GM12878 (cell line): ENCODE measurements at regions not wholly inside any gene's neighbourhood (a gene's known extent, or its start where the extent isn't known, plus 50 kb on each side); places are given as distances from the start of the nearest gene placed in this dataset.

ENCODE experiments used
- ATAC-seq: fragments of 200-7000 bp; cut with Tn5 transposase; 3 replicates; pipeline ENCODE4 v1.9.1; 2020; ENCODE audit warnings: mild to moderate bottlenecking, moderate library complexity
- BruUV-seq: library from RNA; stranded (reverse); fragments of 400-500 nt; replicated peaks from 2 replicates; lab custom pipeline; 2021; lab: Mats Ljungman, UMichigan
- CTCF ChIA-PET: fragments of 300-600 bp; sonication (Branson Sonifier 250); formaldehyde crosslinking; extraction: SDS; loops from one replicate; lab custom pipeline; 2021; ENCODE audit warnings: inconsistent platforms; lab: Yijun Ruan, JAX
- POLR2A ChIA-PET: fragments of 350-600 bp; formaldehyde crosslinking; extraction: SDS; loops from one replicate; lab custom pipeline; 2021; ENCODE audit warnings: inconsistent platforms; lab: Charles Lee
- RAD21 ChIA-PET: fragments of 300-600 bp; sonication (Branson Sonifier 250); formaldehyde crosslinking; loops from one replicate; lab custom pipeline; 2023; ENCODE audit warnings: antibody characterized with exemption; ENCODE audit not compliant: unreplicated experiment; lab: Charles Lee
- SMC1A ChIA-PET: fragments of 300-600 bp; sonication (Branson Sonifier 250); formaldehyde crosslinking; loops from one replicate; lab custom pipeline; 2023; ENCODE audit not compliant: unreplicated experiment, uncharacterized antibody; lab: Charles Lee
- DNase-seq: peaks from one replicate; pipeline ENCODE4 v3.0.0-alpha.2; 2011; ENCODE audit warnings: low read depth, low spot score
- FAIRE-seq: peaks from 3 replicates; lab custom pipeline; 2011; peaks lifted over from hg19 to GRCh38; lab: Jason Lieb, UNC
- H2AFZ ChIP-seq: 2 replicates; pipeline ENCODE4 v1.6.0; 2011; ENCODE audit warnings: low read depth, low read length, control low read depth; ENCODE audit not compliant: control insufficient read depth
- H3K27ac ChIP-seq: 2 replicates; pipeline ENCODE4 v1.5.1; 2011; ENCODE audit warnings: control low read depth; ENCODE audit not compliant: control insufficient read depth, insufficient read depth
- H3K27me3 ChIP-seq, 2 experiments: replicated peaks in 1 of 2; 2 replicates each; pipeline versions ENCODE4 v1.6.0 to v1.6.1; 2011; ENCODE audit warnings: low read length in 1 of 2; ENCODE audit not compliant: control insufficient read depth in 2 of 2, insufficient read depth in 2 of 2
- H3K36me3 ChIP-seq, 2 experiments: 2 replicates each; pipeline ENCODE4 v1.5.1; 2011; ENCODE audit warnings: low read length in 1 of 2; ENCODE audit not compliant: control insufficient read depth in 2 of 2, insufficient read depth in 2 of 2
- H3K4me1 ChIP-seq: 2 replicates; pipeline ENCODE4 v1.6.1; 2011; ENCODE audit warnings: mild to moderate bottlenecking, low read length, moderate library complexity, mixed read lengths; ENCODE audit not compliant: control insufficient read depth, insufficient read depth
- H3K4me2 ChIP-seq: 2 replicates; pipeline ENCODE4 v1.6.0; 2011; ENCODE audit warnings: control low read depth; ENCODE audit not compliant: control insufficient read depth, insufficient read depth
- H3K4me3 ChIP-seq: fragments of 200-600 bp; sonication (generic); 2 replicates; pipeline ENCODE4 v1.5.1; 2016
- H3K79me2 ChIP-seq: 2 replicates; pipeline ENCODE4 v1.6.0; 2011; ENCODE audit warnings: low read length; ENCODE audit not compliant: control insufficient read depth, insufficient read depth
- H3K9ac ChIP-seq: 2 replicates; pipeline ENCODE4 v1.8.0; 2011; ENCODE audit warnings: low read length, control low read depth, mixed read lengths; ENCODE audit not compliant: control insufficient read depth, insufficient read depth
- H3K9me3 ChIP-seq: replicated peaks from 3 replicates; pipeline ENCODE4 v1.5.1; 2011; ENCODE audit warnings: mild to moderate bottlenecking, low read length; ENCODE audit not compliant: control insufficient read depth, insufficient read depth
- H4K20me1 ChIP-seq: 2 replicates; pipeline ENCODE4 v1.6.0; 2011; ENCODE audit not compliant: control insufficient read depth, insufficient read depth
- CHD4 ChIP-seq: fragments of 200-600 bp; sonication (generic); IDR thresholded peaks from 2 replicates; pipeline ENCODE4 v1.6.1; 2016; ENCODE audit warnings: mild to moderate bottlenecking
- EZH2 ChIP-seq: IDR thresholded peaks from 2 replicates; pipeline ENCODE4 v1.6.1; 2012; ENCODE audit warnings: low read depth, mild to moderate bottlenecking, control low read depth, inconsistent platforms, low read length, borderline replicate concordance; ENCODE audit not compliant: control insufficient read depth
- GABPA ChIP-seq: IDR thresholded peaks from 2 replicates; pipeline ENCODE4 v1.6.1; 2014; ENCODE audit warnings: antibody characterized with exemption, low read depth, mild to moderate bottlenecking, inconsistent platforms
- PAX8 ChIP-seq: fragments of 450-650 bp; IDR thresholded peaks from 2 replicates; pipeline ENCODE4 v1.6.1; 2017; ENCODE audit warnings: mild to moderate bottlenecking, moderate library complexity
- SIX5 ChIP-seq: IDR thresholded peaks from 2 replicates; pipeline ENCODE4 v1.6.1; 2011; ENCODE audit warnings: mild to moderate bottlenecking, low read depth, low read length, moderate library complexity; ENCODE audit not compliant: severe bottlenecking
- SMAD1 ChIP-seq: fragments of 450-650 bp; IDR thresholded peaks from 2 replicates; pipeline ENCODE4 v1.6.1; 2018; ENCODE audit warnings: mild to moderate bottlenecking, low read depth; ENCODE audit not compliant: partially characterized antibody
- SREBF1 ChIP-seq: IDR thresholded peaks from 2 replicates; pipeline ENCODE4 v1.6.1; 2012; ENCODE audit warnings: mild to moderate bottlenecking, low read length
- ZNF384 ChIP-seq: IDR thresholded peaks from 2 replicates; pipeline ENCODE4 v1.6.1; 2012; ENCODE audit warnings: low read depth, mild to moderate bottlenecking, low read length, improper control_type of control experiment, borderline replicate concordance
- in situ Hi-C: fragments of 300-500 bp; cut with MboI; formaldehyde crosslinking; loops from 9 replicates; pipeline ENCODE4 v1.14.3; 2018; ENCODE audit warnings: mixed read lengths
- intact Hi-C: fragments of 100-400 bp; cut with micrococcal nuclease; formaldehyde crosslinking; loops from one replicate; pipeline ENCODE4 v1.14.2; 2022; ENCODE audit not compliant: unreplicated experiment
- TF ChIP-seq, protein P1 (sequence below): IDR thresholded peaks from 2 replicates; pipeline ENCODE4 v1.6.1; 2011; ENCODE audit warnings: low read depth, low read length, improper control_type of control experiment, borderline replicate concordance
- TF ChIP-seq, protein P2 (sequence below): IDR thresholded peaks from 2 replicates; pipeline ENCODE4 v1.6.1; 2011; ENCODE audit warnings: borderline replicate concordance, low read depth, mild to moderate bottlenecking, moderate library complexity, low read length; ENCODE audit not compliant: insufficient read depth, poor library complexity, severe bottlenecking
- TF ChIP-seq, protein P3 (sequence below): fragments of 450-650 bp; IDR thresholded peaks from 2 replicates; pipeline ENCODE4 v1.6.1; 2017; ENCODE audit warnings: mild to moderate bottlenecking, low read depth, inconsistent platforms; ENCODE audit not compliant: poor library complexity, severe bottlenecking
- TF ChIP-seq, protein P4 (sequence below): fragments of 450-650 bp; IDR thresholded peaks from 2 replicates; pipeline ENCODE4 v1.6.1; 2016; ENCODE audit warnings: mild to moderate bottlenecking, moderate library complexity, borderline replicate concordance
- TF ChIP-seq, protein P5 (sequence below): fragments of 450-650 bp; IDR thresholded peaks from 2 replicates; pipeline ENCODE4 v1.6.1; 2018; ENCODE audit warnings: borderline replicate concordance, mild to moderate bottlenecking; ENCODE audit not compliant: partially characterized antibody

DNA sequence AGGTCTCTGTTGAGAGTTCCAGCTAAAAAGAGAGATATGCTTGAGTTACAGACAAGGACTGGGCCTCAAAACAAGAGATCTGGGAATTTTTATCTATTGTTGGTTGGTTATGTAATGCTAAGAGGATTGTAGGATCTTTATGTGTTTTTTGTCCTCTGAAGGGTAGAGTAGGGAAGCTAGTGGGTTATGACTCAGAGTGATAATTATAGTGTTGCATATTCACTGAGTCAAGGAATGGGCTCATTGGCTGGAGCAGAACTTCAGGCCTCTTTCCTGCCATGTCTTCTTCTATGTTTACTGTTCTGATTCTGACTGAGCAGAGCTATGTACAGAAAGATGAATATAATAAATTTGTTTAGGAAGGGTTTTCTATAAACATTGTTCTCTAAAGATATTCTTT, 66.1 kb upstream of the NOX3 start:
- RAD21 ChIA-PET = no interaction called here
- no peaks in the 10 kb centered on the region; the same call in 1 of the 3 replicates for H3K9me3 ChIP-seq
- ATAC-seq (no peak), FAIRE-seq (no peak), DNase-seq (no peak)
- intact Hi-C loops (no loop called here), in situ Hi-C loops (no loop called here)
- H2AFZ ChIP-seq = no peak overlapping the region
- no peak overlapping the region for H3K9ac ChIP-seq
- no peak overlapping the region for H3K4me2 ChIP-seq
- SMC1A ChIA-PET = no interaction called here
- H3K27ac ChIP-seq = no peak overlapping the region
- BruUV-seq = no TSS peak
- no peaks in the 10 kb centered on the region for H4K20me1 ChIP-seq
- CTCF ChIA-PET = no interaction called here
- H3K27me3 ChIP-seq = no peaks in the 10 kb centered on the region
- H3K4me1 ChIP-seq = 0 out of 2 replicates have a peak, but pooled peaks cover 4% of the 10 kb centered on the region
- no peaks in the 10 kb centered on the region for H3K79me2 ChIP-seq
- no peaks in the 10 kb centered on the region for H3K36me3 ChIP-seq
- H3K4me3 ChIP-seq = no peak overlapping the region
- POLR2A ChIA-PET = no interaction called here
- TF ChIP-seq, protein P1, sequence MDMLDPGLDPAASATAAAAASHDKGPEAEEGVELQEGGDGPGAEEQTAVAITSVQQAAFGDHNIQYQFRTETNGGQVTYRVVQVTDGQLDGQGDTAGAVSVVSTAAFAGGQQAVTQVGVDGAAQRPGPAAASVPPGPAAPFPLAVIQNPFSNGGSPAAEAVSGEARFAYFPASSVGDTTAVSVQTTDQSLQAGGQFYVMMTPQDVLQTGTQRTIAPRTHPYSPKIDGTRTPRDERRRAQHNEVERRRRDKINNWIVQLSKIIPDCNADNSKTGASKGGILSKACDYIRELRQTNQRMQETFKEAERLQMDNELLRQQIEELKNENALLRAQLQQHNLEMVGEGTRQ = no peak
- TF ChIP-seq EZH2 (no peak), GABPA (no peak), SIX5 (no peak), ZNF384 (no peak), SREBF1 (no peak), PAX8 (no peak), SMAD1 (no peak), CHD4 (no peak)
- TF ChIP-seq, protein P2, sequence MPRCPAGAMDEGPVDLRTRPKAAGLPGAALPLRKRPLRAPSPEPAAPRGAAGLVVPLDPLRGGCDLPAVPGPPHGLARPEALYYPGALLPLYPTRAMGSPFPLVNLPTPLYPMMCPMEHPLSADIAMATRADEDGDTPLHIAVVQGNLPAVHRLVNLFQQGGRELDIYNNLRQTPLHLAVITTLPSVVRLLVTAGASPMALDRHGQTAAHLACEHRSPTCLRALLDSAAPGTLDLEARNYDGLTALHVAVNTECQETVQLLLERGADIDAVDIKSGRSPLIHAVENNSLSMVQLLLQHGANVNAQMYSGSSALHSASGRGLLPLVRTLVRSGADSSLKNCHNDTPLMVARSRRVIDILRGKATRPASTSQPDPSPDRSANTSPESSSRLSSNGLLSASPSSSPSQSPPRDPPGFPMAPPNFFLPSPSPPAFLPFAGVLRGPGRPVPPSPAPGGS = no peak
- TF ChIP-seq, protein P3, sequence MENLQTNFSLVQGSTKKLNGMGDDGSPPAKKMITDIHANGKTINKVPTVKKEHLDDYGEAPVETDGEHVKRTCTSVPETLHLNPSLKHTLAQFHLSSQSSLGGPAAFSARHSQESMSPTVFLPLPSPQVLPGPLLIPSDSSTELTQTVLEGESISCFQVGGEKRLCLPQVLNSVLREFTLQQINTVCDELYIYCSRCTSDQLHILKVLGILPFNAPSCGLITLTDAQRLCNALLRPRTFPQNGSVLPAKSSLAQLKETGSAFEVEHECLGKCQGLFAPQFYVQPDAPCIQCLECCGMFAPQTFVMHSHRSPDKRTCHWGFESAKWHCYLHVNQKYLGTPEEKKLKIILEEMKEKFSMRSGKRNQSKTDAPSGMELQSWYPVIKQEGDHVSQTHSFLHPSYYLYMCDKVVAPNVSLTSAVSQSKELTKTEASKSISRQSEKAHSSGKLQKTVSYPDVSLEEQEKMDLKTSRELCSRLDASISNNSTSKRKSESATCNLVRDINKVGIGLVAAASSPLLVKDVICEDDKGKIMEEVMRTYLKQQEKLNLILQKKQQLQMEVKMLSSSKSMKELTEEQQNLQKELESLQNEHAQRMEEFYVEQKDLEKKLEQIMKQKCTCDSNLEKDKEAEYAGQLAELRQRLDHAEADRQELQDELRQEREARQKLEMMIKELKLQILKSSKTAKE = no peak
- TF ChIP-seq, protein P4, sequence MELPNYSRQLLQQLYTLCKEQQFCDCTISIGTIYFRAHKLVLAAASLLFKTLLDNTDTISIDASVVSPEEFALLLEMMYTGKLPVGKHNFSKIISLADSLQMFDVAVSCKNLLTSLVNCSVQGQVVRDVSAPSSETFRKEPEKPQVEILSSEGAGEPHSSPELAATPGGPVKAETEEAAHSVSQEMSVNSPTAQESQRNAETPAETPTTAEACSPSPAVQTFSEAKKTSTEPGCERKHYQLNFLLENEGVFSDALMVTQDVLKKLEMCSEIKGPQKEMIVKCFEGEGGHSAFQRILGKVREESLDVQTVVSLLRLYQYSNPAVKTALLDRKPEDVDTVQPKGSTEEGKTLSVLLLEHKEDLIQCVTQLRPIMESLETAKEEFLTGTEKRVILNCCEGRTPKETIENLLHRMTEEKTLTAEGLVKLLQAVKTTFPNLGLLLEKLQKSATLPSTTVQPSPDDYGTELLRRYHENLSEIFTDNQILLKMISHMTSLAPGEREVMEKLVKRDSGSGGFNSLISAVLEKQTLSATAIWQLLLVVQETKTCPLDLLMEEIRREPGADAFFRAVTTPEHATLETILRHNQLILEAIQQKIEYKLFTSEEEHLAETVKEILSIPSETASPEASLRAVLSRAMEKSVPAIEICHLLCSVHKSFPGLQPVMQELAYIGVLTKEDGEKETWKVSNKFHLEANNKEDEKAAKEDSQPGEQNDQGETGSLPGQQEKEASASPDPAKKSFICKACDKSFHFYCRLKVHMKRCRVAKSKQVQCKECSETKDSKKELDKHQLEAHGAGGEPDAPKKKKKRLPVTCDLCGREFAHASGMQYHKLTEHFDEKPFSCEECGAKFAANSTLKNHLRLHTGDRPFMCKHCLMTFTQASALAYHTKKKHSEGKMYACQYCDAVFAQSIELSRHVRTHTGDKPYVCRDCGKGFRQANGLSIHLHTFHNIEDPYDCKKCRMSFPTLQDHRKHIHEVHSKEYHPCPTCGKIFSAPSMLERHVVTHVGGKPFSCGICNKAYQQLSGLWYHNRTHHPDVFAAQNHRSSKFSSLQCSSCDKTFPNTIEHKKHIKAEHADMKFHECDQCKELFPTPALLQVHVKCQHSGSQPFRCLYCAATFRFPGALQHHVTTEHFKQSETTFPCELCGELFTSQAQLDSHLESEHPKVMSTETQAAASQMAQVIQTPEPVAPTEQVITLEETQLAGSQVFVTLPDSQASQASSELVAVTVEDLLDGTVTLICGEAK = no peak
- TF ChIP-seq, protein P5, sequence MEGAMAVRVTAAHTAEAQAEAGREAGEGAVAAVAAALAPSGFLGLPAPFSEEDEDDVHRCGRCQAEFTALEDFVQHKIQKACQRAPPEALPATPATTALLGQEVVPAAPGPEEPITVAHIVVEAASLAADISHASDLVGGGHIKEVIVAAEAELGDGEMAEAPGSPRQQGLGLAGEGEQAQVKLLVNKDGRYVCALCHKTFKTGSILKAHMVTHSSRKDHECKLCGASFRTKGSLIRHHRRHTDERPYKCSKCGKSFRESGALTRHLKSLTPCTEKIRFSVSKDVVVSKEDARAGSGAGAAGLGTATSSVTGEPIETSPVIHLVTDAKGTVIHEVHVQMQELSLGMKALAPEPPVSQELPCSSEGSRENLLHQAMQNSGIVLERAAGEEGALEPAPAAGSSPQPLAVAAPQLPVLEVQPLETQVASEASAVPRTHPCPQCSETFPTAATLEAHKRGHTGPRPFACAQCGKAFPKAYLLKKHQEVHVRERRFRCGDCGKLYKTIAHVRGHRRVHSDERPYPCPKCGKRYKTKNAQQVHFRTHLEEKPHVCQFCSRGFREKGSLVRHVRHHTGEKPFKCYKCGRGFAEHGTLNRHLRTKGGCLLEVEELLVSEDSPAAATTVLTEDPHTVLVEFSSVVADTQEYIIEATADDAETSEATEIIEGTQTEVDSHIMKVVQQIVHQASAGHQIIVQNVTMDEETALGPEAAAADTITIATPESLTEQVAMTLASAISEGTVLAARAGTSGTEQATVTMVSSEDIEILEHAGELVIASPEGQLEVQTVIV = no peak
